Kidney (tissue), 13 donors: ENCODE measurements at regions not wholly inside any gene's neighbourhood (a gene's known extent, or its start where the extent isn't known, plus 50 kb on each side); places are given as distances from the start of the nearest gene placed in this dataset.

Experiments used
- DNase-seq, 5 donors: peaks; one replicate each; pipeline ENCODE4 v3.0.0-alpha.2; 2013 to 2020
- FAIRE-seq: peaks from 2 replicates; lab custom pipeline; 2012; peaks lifted over from hg19 to GRCh38; lab: Jason Lieb, UNC
- H3K27ac ChIP-seq, 2 donors: one replicate each; pipeline ENCODE4 v1.7.0; 2013; ENCODE audit warnings: low read depth in 2 of 2, low read length in 2 of 2, inconsistent platforms in 1 of 2
- H3K27me3 ChIP-seq: one replicate; pipeline ENCODE4 v1.7.1; 2013; ENCODE audit warnings: low read length, inconsistent platforms; ENCODE audit not compliant: control insufficient read depth, insufficient read depth
- H3K36me3 ChIP-seq, 3 donors: one replicate each; pipeline versions ENCODE4 v1.7.0 to v1.7.1; 2013; ENCODE audit warnings: low read length in 3 of 3, control low read depth in 1 of 3, inconsistent platforms in 1 of 3; ENCODE audit not compliant: insufficient read depth in 3 of 3, control insufficient read depth in 2 of 3
- H3K4me1 ChIP-seq, 3 donors: one replicate each; pipeline versions ENCODE4 v1.7.0 to v1.7.1; 2013; ENCODE audit warnings: low read length in 3 of 3, inconsistent platforms in 1 of 3, low read depth in 1 of 3; ENCODE audit not compliant: control insufficient read depth in 2 of 3, insufficient read depth in 2 of 3
- H3K4me3 ChIP-seq, 3 donors: one replicate each; pipeline versions ENCODE4 v1.7.0 to v1.8.1; 2013; ENCODE audit warnings: low read length in 3 of 3, control low read depth in 1 of 3, inconsistent platforms in 1 of 3
- H3K9ac ChIP-seq, 3 donors: one replicate each; pipeline versions ENCODE4 v1.7.0 to v1.7.1; 2013; ENCODE audit warnings: low read length in 3 of 3, control low read depth in 1 of 3, inconsistent platforms in 1 of 3
- H3K9me3 ChIP-seq, 3 donors: one replicate each; pipeline versions ENCODE4 v1.7.0 to v1.7.1; 2013; ENCODE audit warnings: low read length in 3 of 3, control low read depth in 1 of 3, inconsistent platforms in 1 of 3; ENCODE audit not compliant: control insufficient read depth in 2 of 3, insufficient read depth in 1 of 3
- intact Hi-C: fragments of 100-400 bp; cut with DNase I; formaldehyde crosslinking; loops from one replicate; pipeline ENCODE4 v1.11.1; 2022
- TF ChIP-seq, protein P1 (sequence below): IDR thresholded peaks from 3 replicates; pipeline ENCODE4 v1.5.1; 2012; ENCODE audit warnings: mild to moderate bottlenecking, moderate library complexity, borderline replicate concordance; ENCODE audit not compliant: insufficient read depth; ENCODE audit errors: extremely low read depth
- donor health status: control.
- donor health status: control.
- donor health status: control.
- donor health status: control.
- donor health status: control.
- donor health status: DM: yes; HTN: yes; CAD: no.
- donor health status: Normal renal cell carcinoma (clear cell type).

DNA sequence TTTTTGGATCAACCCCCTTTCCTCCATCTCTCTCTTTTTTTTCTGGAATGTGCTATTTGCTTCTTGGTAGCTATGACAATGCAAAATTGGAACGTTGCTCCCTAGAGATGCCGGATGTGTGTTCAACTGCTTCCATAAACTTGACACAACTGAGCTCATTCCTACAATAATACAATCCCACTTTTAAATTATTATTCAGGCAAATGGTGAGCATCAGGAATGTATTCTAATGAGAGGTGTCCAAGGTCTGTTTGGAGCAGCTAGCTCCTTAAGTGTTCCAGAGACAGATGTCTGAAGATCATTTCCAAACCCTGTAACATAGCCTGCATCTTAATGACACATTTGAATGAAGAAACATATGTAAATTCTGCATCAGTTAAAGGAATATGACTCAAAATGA is 518.4 kb downstream of the TAF11L14 start:
- Histone ChIP-seq H3K27ac (no peak overlapping the region), H3K27me3 (no peaks in the 10 kb centered on the region), H3K36me3 (no peaks in the 10 kb centered on the region), H3K4me3 (no peak overlapping the region), H3K9ac (no peak overlapping the region), H3K4me1 (no peaks in the 10 kb centered on the region), H3K9me3 (peaks cover 0 to 5% (median 0%) of the 10 kb centered on the region in 3 donors)
- TF ChIP-seq, protein P1, sequence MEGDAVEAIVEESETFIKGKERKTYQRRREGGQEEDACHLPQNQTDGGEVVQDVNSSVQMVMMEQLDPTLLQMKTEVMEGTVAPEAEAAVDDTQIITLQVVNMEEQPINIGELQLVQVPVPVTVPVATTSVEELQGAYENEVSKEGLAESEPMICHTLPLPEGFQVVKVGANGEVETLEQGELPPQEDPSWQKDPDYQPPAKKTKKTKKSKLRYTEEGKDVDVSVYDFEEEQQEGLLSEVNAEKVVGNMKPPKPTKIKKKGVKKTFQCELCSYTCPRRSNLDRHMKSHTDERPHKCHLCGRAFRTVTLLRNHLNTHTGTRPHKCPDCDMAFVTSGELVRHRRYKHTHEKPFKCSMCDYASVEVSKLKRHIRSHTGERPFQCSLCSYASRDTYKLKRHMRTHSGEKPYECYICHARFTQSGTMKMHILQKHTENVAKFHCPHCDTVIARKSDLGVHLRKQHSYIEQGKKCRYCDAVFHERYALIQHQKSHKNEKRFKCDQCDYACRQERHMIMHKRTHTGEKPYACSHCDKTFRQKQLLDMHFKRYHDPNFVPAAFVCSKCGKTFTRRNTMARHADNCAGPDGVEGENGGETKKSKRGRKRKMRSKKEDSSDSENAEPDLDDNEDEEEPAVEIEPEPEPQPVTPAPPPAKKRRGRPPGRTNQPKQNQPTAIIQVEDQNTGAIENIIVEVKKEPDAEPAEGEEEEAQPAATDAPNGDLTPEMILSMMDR = no peak
- FAIRE-seq (no peak), DNase-seq (peak in 1 of 5 donors; percentile 11)
- intact Hi-C loops = no loop called here

- no peak for FAIRE-seq
- DNase-seq = no peak
- intact Hi-C loops = no loop called here
- no peaks in the 10 kb centered on the region for H3K4me1 ChIP-seq
- H3K27me3 ChIP-seq = no peaks in the 10 kb centered on the region
- no peak overlapping the region for H3K4me3 ChIP-seq
- H3K36me3 ChIP-seq = no peaks in the 10 kb centered on the region
- no peak overlapping the region for H3K27ac ChIP-seq
- H3K9ac ChIP-seq = no peak overlapping the region
- TF ChIP-seq, protein P1 = no peak
- peaks cover 0 to 5% (median 2%) of the 10 kb centered on the region in 3 donors for H3K9me3 ChIP-seq
These were observed 523.9 kb downstream of the TAF11L14 start for GRCh38 chr5:18158166-18158565.

- FAIRE-seq (no peak), DNase-seq (no peak)
- peaks cover 0 to 5% (median 2%) of the 10 kb centered on the region in 3 donors for H3K9me3 ChIP-seq
- no peak overlapping the region for H3K27ac ChIP-seq
- H3K9ac ChIP-seq = no peak overlapping the region
- no peaks in the 10 kb centered on the region for H3K4me1 ChIP-seq
- no peak overlapping the region for H3K4me3 ChIP-seq
- H3K36me3 ChIP-seq = no peaks in the 10 kb centered on the region
- no peaks in the 10 kb centered on the region for H3K27me3 ChIP-seq
- intact Hi-C loops = no loop called here
- TF ChIP-seq, protein P1 = no peak
These were observed 525.1 kb downstream of the TAF11L14 start for GRCh38 chr5:18159331-18159730.

- peaks cover 0 to 4% (median 2%) of the 10 kb centered on the region in 3 donors for H3K9me3 ChIP-seq
- no peaks in the 10 kb centered on the region for H3K27me3 ChIP-seq
- no peak overlapping the region for H3K27ac ChIP-seq
- TF ChIP-seq, protein P1 = no peak
- H3K4me1 ChIP-seq = no peaks in the 10 kb centered on the region
- no peak overlapping the region for H3K9ac ChIP-seq
- FAIRE-seq (no peak), DNase-seq (no peak)
- H3K36me3 ChIP-seq = no peaks in the 10 kb centered on the region
- intact Hi-C loops = no loop called here
- no peak overlapping the region for H3K4me3 ChIP-seq
These were observed 537.4 kb downstream of the TAF11L14 start for GRCh38 chr5:18171684-18172083.
